Stomach (tissue), 4 donors: ENCODE measurements at regions not wholly inside any gene's neighbourhood (a gene's known extent, or its start where the extent isn't known, plus 50 kb on each side); places are given as distances from the start of the nearest gene placed in this dataset.

Source experiments
- EP300 ChIP-seq: sonication (generic); formaldehyde crosslinking; IDR thresholded peaks from one replicate; pipeline ENCODE4 v1.6.1; 2017; ENCODE audit warnings: antibody characterized with exemption
- POLR2A ChIP-seq, 4 donors: fragments of 450-650 bp; IDR thresholded peaks; one replicate each; pipeline ENCODE4 v1.6.1; 2016; ENCODE audit warnings: antibody characterized with exemption in 4 of 4, control low read depth in 2 of 4, mild to moderate bottlenecking in 1 of 4, moderate library complexity in 1 of 4
- POLR2AphosphoS5 ChIP-seq, 3 donors: sonication (generic); formaldehyde crosslinking; IDR thresholded peaks; one replicate each; pipeline ENCODE4 v1.6.1; 2016; ENCODE audit warnings: antibody characterized with exemption in 3 of 3
- TF ChIP-seq, protein P1 (sequence below), 7 experiments: fragments of 450-650 bp in 4 of 7; fragments of 200-600 bp in 3 of 7; sonication (generic) in 3 of 7; IDR thresholded peaks; one replicate each; pipeline ENCODE4 v1.5.1; 2016 to 2019; ENCODE audit warnings: antibody characterized with exemption in 7 of 7, control low read depth in 2 of 7, mild to moderate bottlenecking in 1 of 7

DNA sequence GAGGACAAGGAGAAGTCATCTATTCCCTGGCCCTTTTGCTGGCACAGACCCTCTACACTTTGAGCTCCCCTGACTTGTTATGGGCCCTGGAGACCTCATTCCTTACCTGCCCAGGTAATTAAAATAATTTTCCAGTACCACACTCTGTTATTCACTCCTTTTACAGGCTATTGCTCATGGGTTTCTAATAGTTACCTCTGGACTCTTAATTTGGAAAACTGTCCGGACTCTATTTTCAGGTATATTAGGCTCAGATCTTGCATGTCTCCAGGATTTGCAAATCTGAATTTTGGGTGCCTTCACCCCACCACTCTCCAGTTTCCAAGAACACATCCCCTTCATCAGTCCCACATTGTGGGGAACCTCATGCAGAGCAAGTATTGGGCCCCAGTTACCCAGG lies 186.8 kb upstream of the SESN3 start:
- TF ChIP-seq, protein P1, sequence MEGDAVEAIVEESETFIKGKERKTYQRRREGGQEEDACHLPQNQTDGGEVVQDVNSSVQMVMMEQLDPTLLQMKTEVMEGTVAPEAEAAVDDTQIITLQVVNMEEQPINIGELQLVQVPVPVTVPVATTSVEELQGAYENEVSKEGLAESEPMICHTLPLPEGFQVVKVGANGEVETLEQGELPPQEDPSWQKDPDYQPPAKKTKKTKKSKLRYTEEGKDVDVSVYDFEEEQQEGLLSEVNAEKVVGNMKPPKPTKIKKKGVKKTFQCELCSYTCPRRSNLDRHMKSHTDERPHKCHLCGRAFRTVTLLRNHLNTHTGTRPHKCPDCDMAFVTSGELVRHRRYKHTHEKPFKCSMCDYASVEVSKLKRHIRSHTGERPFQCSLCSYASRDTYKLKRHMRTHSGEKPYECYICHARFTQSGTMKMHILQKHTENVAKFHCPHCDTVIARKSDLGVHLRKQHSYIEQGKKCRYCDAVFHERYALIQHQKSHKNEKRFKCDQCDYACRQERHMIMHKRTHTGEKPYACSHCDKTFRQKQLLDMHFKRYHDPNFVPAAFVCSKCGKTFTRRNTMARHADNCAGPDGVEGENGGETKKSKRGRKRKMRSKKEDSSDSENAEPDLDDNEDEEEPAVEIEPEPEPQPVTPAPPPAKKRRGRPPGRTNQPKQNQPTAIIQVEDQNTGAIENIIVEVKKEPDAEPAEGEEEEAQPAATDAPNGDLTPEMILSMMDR (IDR thresholded peaks at IDR 0.05), result no peak
- TF ChIP-seq POLR2AphosphoS5 (IDR thresholded peaks at IDR 0.05) (no peak), POLR2A (IDR thresholded peaks at IDR 0.05) (no peak), EP300 (no peak)
